ENCODE measurements at regions not wholly inside any gene's neighbourhood (a gene's known extent, or its start where the extent isn't known, plus 50 kb on each side); places are given as distances from the start of the nearest gene placed in this dataset.
"Not testable (repeated sequence)": the region's sequence is repeated elsewhere in the genome, so short reads cannot be mapped to it uniquely, and the experiment has no call there.

DNA sequence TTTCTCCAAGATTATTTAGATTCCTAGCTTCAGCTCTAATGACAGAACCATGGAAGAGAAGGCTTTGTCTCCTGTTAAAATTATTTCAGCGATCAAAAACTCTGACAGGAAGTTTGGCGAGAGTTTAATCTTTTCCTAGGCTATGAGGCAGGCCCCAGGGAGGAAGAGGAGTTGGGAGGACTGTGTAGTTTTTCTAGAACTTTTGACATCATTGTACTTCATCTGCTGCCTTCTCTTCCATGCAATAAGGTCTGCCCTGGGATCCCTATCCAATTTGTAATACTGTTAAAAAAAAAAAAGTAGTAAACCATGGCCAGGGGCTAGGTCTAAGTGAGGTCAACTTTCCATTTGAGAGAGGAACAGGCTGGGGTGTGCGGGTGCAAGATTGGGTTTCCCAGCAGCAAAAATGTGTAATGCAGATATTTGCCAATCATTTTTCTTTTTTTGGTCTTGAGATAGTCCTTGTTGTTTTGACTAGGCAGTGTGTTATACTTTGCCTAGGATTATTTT, 261.9 kb upstream of the ANKH start:
- Mint-ChIP-seq H3K27ac (no peak overlapping the region), H3K4me3 (no peak overlapping the region), H3K4me1 (ENCODE audit: low read depth) (no peaks in the 10 kb centered on the region), H3K27me3 (ENCODE audit: low read depth) (no peaks in the 10 kb centered on the region), H3K9me3 (peaks cover 4% of the 10 kb centered on the region), H3K36me3 (ENCODE audit: low read depth) (no peaks in the 10 kb centered on the region)
- DNase-seq (ENCODE audit: low spot score) = no peak

DNA sequence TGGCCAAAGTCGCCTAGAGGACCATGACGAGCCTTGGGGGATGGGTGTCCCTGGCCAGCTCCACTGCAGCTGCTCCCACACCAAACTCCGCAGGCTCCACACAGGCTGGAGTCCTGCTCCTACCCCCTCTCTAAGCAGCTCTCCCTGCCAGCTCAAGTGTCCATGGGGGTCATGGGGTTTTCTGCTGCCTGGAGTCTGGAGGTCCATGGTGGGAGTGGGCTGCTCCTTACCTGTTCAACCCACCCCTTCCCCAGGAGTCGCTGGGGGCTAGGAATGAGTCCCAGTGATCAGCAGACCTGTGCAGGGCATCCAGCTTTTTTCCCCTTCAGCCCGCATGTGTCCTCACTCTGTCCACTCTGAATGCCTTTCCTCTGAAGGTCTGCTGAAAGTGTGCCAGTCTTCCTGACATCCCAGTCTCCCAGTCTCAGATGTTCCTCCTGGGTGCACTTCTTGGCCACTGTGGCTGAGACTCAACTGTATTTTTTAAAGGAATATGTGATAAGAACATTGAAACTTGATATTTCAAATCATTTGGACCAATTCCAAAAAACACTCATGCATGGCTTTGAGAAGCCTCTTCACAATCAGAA, 261.3 kb upstream of the ANKH start:
- H3K36me3 Mint-ChIP-seq (ENCODE audit: low read depth) = no peaks in the 10 kb centered on the region
- H3K9me3 Mint-ChIP-seq = peaks cover 4% of the 10 kb centered on the region
- no peak overlapping the region for H3K4me3 Mint-ChIP-seq
- H3K27me3 Mint-ChIP-seq (ENCODE audit: low read depth) = no peaks in the 10 kb centered on the region
- no peak for DNase-seq (ENCODE audit: low spot score)
- no peak overlapping the region for H3K27ac Mint-ChIP-seq
- H3K4me1 Mint-ChIP-seq (ENCODE audit: low read depth) = no peaks in the 10 kb centered on the region

DNA sequence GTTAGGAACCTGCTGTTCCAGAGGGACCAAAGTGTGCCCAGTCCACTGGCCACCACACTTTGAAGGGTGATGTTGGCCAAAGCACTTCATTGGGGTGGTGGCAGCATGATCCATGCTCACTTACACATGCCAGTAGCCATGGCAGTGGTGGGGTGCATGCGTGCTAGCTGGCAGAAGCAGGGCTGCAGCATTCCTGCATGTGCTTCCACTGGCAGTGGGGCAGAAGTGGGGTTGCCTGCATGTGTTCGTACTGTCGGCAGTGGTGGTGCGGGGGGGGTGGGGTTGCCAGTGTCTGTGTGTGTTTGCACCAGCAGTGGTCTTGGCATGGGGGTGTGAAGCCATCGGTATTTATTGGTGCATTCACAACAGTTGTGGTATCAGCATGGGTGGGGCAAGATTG, 260.3 kb upstream of the ANKH start:
- Mint-ChIP-seq H3K27me3 (ENCODE audit: low read depth) (no peaks in the 10 kb centered on the region), H3K9me3 (peaks cover 4% of the 10 kb centered on the region), H3K36me3 (ENCODE audit: low read depth) (no peaks in the 10 kb centered on the region), H3K4me1 (ENCODE audit: low read depth) (no peaks in the 10 kb centered on the region), H3K27ac (no peak overlapping the region), H3K4me3 (no peak overlapping the region)
- no peak for DNase-seq (ENCODE audit: low spot score)

GRCh38 chr5:15124871-15125568, 253.4 kb upstream of the ANKH start:
- Mint-ChIP-seq H3K27me3 (ENCODE audit: low read depth) (no peaks in the 10 kb centered on the region), H3K4me3 (no peak overlapping the region), H3K9me3 (peaks cover 4% of the 10 kb centered on the region), H3K4me1 (ENCODE audit: low read depth) (no peaks in the 10 kb centered on the region), H3K27ac (no peak overlapping the region), H3K36me3 (ENCODE audit: low read depth) (no peaks in the 10 kb centered on the region)
- no peak for DNase-seq (ENCODE audit: low spot score)

DNA sequence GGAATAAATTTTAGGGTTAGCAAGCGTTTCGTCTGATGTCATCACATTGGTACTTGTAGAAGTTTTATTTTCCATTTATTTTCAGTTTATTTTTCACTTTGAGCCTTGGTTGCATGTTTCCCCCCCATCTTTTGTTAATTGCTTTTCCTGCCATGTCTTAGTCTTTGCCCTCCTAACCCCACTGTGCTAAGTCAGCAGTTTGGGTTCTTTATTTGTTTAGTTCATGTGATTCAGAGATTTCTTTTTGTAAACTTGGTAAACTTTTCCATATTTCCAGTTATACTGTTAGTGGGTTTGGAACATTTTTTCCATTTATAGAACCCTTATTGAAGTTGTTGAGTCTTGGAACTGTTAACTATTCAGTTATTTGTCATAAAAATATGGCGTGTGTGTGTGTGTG, 252.9 kb upstream of the ANKH start:
- H3K36me3 Mint-ChIP-seq (ENCODE audit: low read depth) = no peaks in the 10 kb centered on the region
- H3K4me1 Mint-ChIP-seq (ENCODE audit: low read depth) = no peaks in the 10 kb centered on the region
- peaks cover 4% of the 10 kb centered on the region for H3K9me3 Mint-ChIP-seq
- no peak overlapping the region for H3K27ac Mint-ChIP-seq
- H3K4me3 Mint-ChIP-seq = no peak overlapping the region
- H3K27me3 Mint-ChIP-seq (ENCODE audit: low read depth) = no peaks in the 10 kb centered on the region
- DNase-seq (ENCODE audit: low spot score) = no peak

GRCh38 chr5:15117688-15118087, 246.1 kb upstream of the ANKH start:
- H3K4me1 Mint-ChIP-seq (ENCODE audit: low read depth) = no peaks in the 10 kb centered on the region
- H3K4me3 Mint-ChIP-seq = no peak overlapping the region
- no peaks in the 10 kb centered on the region for H3K36me3 Mint-ChIP-seq (ENCODE audit: low read depth)
- H3K27me3 Mint-ChIP-seq (ENCODE audit: low read depth) = no peaks in the 10 kb centered on the region
- no peak for DNase-seq (ENCODE audit: low spot score)
- no peak overlapping the region for H3K27ac Mint-ChIP-seq
- H3K9me3 Mint-ChIP-seq = peaks cover 4% of the 10 kb centered on the region

DNA sequence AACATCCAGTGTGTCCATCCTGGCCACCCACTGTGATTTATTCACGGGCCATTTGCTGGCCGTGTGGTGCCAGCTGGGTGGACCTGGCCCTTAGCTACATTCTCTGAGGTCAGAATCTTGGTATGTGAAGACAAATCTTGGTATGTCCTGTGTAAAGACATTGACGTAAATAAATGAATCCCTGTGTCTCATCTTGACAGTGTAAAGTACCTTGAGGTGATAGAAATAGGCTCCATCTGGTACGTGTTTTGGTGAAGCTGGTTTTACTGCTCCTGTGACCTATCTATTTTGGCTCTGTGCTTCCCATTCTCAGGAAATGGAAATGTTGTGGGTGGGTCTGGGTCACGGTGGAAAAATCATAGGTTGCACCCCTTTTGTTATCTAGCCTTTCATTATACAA, 245.4 kb upstream of the ANKH start:
- Mint-ChIP-seq H3K27ac (no peak overlapping the region), H3K36me3 (ENCODE audit: low read depth) (no peaks in the 10 kb centered on the region), H3K4me3 (no peak overlapping the region), H3K9me3 (peaks cover 4% of the 10 kb centered on the region), H3K27me3 (ENCODE audit: low read depth) (no peaks in the 10 kb centered on the region), H3K4me1 (ENCODE audit: low read depth) (no peaks in the 10 kb centered on the region)
- DNase-seq (ENCODE audit: low spot score) = no peak

- no peak for DNase-seq (ENCODE audit: low spot score)
- Mint-ChIP-seq H3K27me3 (ENCODE audit: low read depth) (no peaks in the 10 kb centered on the region), H3K4me1 (ENCODE audit: low read depth) (peaks cover 2% of the 10 kb centered on the region), H3K9me3 (no peaks in the 10 kb centered on the region), H3K27ac (no peak overlapping the region), H3K36me3 (ENCODE audit: low read depth) (no peaks in the 10 kb centered on the region), H3K4me3 (no peak overlapping the region)
These were observed 235.1 kb upstream of the ANKH start for GRCh38 chr5:15106530-15107283.

GRCh38 chr5:15105799-15106393, 234.3 kb upstream of the ANKH start:
- no peaks in the 10 kb centered on the region for H3K9me3 Mint-ChIP-seq
- peaks cover 2% of the 10 kb centered on the region for H3K4me1 Mint-ChIP-seq (ENCODE audit: low read depth)
- H3K4me3 Mint-ChIP-seq = no peak overlapping the region
- no peak overlapping the region for H3K27ac Mint-ChIP-seq
- H3K27me3 Mint-ChIP-seq (ENCODE audit: low read depth) = no peaks in the 10 kb centered on the region
- no peaks in the 10 kb centered on the region for H3K36me3 Mint-ChIP-seq (ENCODE audit: low read depth)
- DNase-seq (ENCODE audit: low spot score) = no peak

DNA sequence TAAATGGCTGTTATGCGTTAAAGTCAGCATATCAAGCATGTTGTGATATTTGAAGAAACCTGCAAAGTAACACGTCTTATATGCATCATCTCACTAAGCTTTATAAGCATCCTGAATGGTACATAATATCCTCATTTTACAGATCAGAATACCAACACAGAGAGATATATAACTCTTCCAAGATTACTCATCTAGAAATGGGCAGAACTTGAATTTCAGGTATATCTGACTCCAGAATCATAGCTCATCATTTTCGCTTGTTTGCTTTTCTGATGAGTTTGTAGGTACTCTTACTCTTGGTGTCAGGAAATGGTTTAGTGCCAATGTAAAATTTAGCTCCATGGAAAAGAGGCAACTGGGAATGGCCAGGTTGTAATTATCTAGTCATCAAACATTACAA, 232.3 kb upstream of the ANKH start:
- H3K27ac Mint-ChIP-seq = no peak overlapping the region
- no peak overlapping the region for H3K4me3 Mint-ChIP-seq
- H3K4me1 Mint-ChIP-seq (ENCODE audit: low read depth) = peaks cover 2% of the 10 kb centered on the region
- no peak for DNase-seq (ENCODE audit: low spot score)
- H3K9me3 Mint-ChIP-seq = no peaks in the 10 kb centered on the region
- no peaks in the 10 kb centered on the region for H3K36me3 Mint-ChIP-seq (ENCODE audit: low read depth)
- H3K27me3 Mint-ChIP-seq (ENCODE audit: low read depth) = no peaks in the 10 kb centered on the region

DNA sequence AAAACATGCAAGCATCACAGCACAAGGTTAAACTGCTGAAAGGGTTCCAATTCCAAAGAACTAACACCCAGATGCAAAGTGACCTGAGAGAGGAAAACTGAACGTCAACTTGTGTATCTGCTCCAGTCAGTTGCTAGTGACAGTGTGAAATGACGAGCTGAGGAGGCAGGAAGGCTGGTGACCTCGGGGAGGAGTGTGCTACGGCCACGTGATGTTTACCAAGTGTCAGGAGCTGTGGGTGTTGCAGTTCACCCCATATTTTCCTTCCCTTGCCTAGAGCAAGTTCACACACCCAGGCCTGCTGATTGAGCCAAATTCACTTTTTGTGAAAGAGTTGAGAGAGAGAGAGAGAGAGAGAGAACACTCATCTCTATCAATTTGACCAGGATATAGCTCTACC, 231.6 kb upstream of the ANKH start:
- no peaks in the 10 kb centered on the region for H3K9me3 Mint-ChIP-seq
- DNase-seq (ENCODE audit: low spot score) = no peak

GRCh38 chr5:15097552-15097951, 226.0 kb upstream of the ANKH start:
- H3K36me3 Mint-ChIP-seq (ENCODE audit: low read depth) = no peaks in the 10 kb centered on the region
- no peaks in the 10 kb centered on the region for H3K27me3 Mint-ChIP-seq (ENCODE audit: low read depth)
- H3K4me3 Mint-ChIP-seq = no peak overlapping the region
- no peaks in the 10 kb centered on the region for H3K9me3 Mint-ChIP-seq
- no peaks in the 10 kb centered on the region for H3K4me1 Mint-ChIP-seq (ENCODE audit: low read depth)
- DNase-seq (ENCODE audit: low spot score) = no peak
- H3K27ac Mint-ChIP-seq = no peak overlapping the region

More for the DNA sequence above, 231.6 kb upstream of the ANKH start:
- H3K27ac Mint-ChIP-seq = no peak overlapping the region
- H3K4me3 Mint-ChIP-seq = no peak overlapping the region
- peaks cover 2% of the 10 kb centered on the region for H3K4me1 Mint-ChIP-seq (ENCODE audit: low read depth)
- H3K27me3 Mint-ChIP-seq (ENCODE audit: low read depth) = no peaks in the 10 kb centered on the region
- H3K36me3 Mint-ChIP-seq (ENCODE audit: low read depth) = no peaks in the 10 kb centered on the region

DNA sequence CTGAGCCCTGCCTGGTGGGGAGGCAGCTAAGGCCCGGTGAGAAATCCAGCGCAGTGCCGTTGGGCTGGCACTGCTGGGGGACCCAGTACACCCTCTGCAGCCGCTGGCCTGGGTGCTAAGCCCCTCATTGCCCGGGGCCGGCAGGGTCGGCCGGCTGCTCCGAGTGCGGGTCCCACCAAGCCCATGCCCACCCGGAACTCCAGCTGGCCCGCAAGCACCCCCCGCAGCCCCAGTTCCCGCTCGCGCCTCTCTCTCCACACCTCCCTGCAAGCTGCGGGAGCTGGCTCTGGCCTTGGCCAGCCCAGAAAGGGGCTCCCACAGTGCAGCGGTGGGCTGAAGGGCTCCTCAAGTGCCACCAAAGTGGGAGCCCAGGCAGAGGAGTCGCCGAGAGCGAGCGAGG, 225.1 kb upstream of the ANKH start:
- not testable (repeated sequence) for H3K4me3 Mint-ChIP-seq; DNase-seq (ENCODE audit: low spot score); H3K4me1 Mint-ChIP-seq (ENCODE audit: low read depth); H3K27ac Mint-ChIP-seq; H3K36me3 Mint-ChIP-seq (ENCODE audit: low read depth); H3K9me3 Mint-ChIP-seq; H3K27me3 Mint-ChIP-seq (ENCODE audit: low read depth)

DNA sequence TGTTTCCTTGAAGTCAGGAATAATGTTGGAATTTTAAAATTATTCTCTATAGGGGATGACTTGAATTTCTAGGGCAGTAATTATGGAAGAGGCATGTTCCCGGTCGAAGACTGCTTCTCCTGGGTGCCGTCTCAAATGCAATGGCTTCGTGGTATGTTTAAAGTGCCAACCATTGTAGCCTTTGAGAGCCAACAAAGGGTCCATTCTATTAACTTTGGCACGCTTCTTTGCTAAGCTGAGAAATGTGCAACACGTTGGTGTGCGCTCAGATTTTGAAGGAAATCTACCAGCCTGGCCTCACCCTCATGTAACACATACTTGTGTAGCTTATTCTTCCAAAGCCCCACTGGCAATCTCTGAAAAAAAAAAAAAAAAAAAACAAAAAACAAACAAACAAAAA, 221.2 kb upstream of the ANKH start:
- H3K27ac Mint-ChIP-seq = no peak overlapping the region
- no peaks in the 10 kb centered on the region for H3K36me3 Mint-ChIP-seq (ENCODE audit: low read depth)
- H3K27me3 Mint-ChIP-seq (ENCODE audit: low read depth) = no peaks in the 10 kb centered on the region
- DNase-seq (ENCODE audit: low spot score) = no peak
- no peaks in the 10 kb centered on the region for H3K9me3 Mint-ChIP-seq
- no peak overlapping the region for H3K4me3 Mint-ChIP-seq
- H3K4me1 Mint-ChIP-seq (ENCODE audit: low read depth) = no peaks in the 10 kb centered on the region

Measured in T-helper 2 cell treated with Interferon-gamma antibody and Interleukin-4, amounts not matched to agents 5 μg/mL and 100 μg/mL, for 36 hours (primary cell).